ENCODE measurements at regions not wholly inside any gene's neighbourhood (a gene's known extent, or its start where the extent isn't known, plus 50 kb on each side); places are given as distances from the start of the nearest gene placed in this dataset.

DNA sequence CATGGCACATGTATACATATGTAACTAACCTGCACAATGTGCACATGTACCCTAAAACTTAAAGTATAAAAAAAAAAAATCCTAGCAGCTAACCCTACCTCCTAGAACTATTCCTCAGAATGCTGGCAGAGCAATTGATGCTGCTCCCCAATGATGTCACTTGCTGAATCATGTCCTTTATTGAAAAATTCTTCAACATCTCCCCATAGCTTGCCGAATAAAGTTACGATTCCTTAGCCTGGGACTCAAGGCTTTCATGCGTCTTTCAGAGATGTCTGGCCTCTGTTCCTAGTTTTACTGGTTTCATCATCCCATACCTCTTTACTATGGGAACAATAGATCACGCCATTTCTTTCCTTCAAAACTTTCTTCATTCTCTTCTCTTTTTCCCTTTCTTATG lies 174.7 kb upstream of the FAT1 start:
- no peak overlapping the region for H3K27ac ChIP-seq (ENCODE audit: low read depth in 1 of 2, low read length in 1 of 2)
- TF ChIP-seq, protein P1, sequence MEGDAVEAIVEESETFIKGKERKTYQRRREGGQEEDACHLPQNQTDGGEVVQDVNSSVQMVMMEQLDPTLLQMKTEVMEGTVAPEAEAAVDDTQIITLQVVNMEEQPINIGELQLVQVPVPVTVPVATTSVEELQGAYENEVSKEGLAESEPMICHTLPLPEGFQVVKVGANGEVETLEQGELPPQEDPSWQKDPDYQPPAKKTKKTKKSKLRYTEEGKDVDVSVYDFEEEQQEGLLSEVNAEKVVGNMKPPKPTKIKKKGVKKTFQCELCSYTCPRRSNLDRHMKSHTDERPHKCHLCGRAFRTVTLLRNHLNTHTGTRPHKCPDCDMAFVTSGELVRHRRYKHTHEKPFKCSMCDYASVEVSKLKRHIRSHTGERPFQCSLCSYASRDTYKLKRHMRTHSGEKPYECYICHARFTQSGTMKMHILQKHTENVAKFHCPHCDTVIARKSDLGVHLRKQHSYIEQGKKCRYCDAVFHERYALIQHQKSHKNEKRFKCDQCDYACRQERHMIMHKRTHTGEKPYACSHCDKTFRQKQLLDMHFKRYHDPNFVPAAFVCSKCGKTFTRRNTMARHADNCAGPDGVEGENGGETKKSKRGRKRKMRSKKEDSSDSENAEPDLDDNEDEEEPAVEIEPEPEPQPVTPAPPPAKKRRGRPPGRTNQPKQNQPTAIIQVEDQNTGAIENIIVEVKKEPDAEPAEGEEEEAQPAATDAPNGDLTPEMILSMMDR (IDR thresholded peaks at IDR 0.05; ENCODE audit: control extremely low read depth, extremely low read depth) = no peak
- H3K27me3 ChIP-seq (ENCODE audit: control insufficient read depth in 3 of 3, insufficient read depth in 3 of 3, low read length in 2 of 3) = no peaks in the 10 kb centered on the region
- no peak for ATAC-seq (ENCODE audit: insufficient read depth, low FRiP score)
- H3K36me3 ChIP-seq (ENCODE audit: control insufficient read depth in 4 of 4, insufficient read depth in 4 of 4, low read length in 4 of 4) = no peaks in the 10 kb centered on the region
- no peak overlapping the region for H3K9ac ChIP-seq (ENCODE audit: insufficient read depth in 1 of 2, low read length in 2 of 2)
- no peak overlapping the region for H3K4me3 ChIP-seq
- WGBS, 2 donors = 94 to 95% methylated on average over 4 of the region's 4 CpGs
- H3K4me1 ChIP-seq (ENCODE audit: control insufficient read depth in 5 of 5, insufficient read depth in 5 of 5, low read length in 5 of 5) = peaks cover 0 to 19% (median 0%) of the 10 kb centered on the region in 5 donors
- no peak for DNase-seq
- H3K9me3 ChIP-seq (ENCODE audit: control insufficient read depth in 4 of 4, insufficient read depth in 3 of 4, low read length in 3 of 4) = peaks cover 0 to 3% (median 0%) of the 10 kb centered on the region in 4 donors

DNA sequence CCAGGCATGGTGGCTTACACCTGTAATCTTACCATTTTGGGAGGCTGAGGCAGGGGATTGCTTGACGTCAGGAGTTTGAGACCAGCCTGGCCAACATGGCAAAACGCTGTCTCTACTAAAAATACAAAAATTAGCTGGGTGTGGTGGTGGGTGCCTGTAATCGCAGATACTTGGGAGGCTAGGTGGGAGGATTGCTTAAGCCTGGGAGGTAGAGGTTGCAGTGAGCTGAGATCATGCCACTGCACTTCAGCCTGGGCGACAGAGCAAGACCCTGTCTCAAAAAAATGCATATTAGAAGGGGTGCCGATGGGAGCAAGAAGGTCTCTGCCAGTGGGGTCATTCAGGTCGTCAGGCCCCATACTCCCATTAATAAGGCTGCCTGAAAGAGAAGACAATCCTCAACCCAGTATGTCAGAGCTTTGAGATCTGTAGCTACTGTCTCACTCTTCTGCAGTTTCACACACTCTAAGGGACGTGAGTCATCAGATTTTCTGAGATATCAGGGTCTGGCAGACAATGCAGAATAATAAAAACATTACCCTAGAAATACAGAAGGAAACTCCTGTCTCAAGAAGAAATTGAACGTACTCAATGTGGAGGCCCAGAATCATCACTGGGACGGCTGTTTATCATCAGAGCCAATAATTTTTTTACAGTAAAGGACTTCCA lies 176.7 kb upstream of the FAT1 start:
- H3K4me3 ChIP-seq = no peak overlapping the region
- peak; percentile 27 for ATAC-seq (ENCODE audit: insufficient read depth, low FRiP score)
- WGBS, 2 donors = 70 to 71% methylated on average over 9 of the region's 9 CpGs

DNA sequence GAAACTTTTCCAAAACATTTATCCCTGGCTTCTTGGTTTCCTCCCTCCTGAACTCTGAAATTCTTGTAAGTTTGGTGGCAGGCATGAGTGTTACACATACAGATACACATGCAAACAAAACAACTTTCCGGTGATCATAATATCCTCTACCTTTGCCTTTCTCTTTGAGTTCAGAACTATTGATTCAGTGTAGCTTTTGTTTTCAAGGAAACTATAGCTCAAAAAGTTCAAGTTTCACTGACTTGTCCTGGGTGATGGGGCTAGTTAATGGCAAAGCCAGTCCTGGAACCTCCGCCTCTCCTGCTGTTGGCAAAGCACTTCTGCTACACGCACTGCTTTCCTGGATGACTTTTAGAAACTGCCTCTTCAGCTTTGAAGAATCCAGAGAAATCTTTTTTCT lies 177.3 kb upstream of the FAT1 start:
- H3K4me3 ChIP-seq = no peak overlapping the region
- 57 to 82% methylated on average over 3 of the region's 3 CpGs for WGBS, 2 donors
- no peak overlapping the region for H3K27ac ChIP-seq (ENCODE audit: low read depth in 1 of 2, low read length in 1 of 2)
- H3K27me3 ChIP-seq (ENCODE audit: control insufficient read depth in 3 of 3, insufficient read depth in 3 of 3, low read length in 2 of 3) = no peaks in the 10 kb centered on the region
- DNase-seq = peak in 1 of 3 donors; percentile 44
- no peak for ATAC-seq (ENCODE audit: insufficient read depth, low FRiP score)
- no peaks in the 10 kb centered on the region for H3K36me3 ChIP-seq (ENCODE audit: control insufficient read depth in 4 of 4, insufficient read depth in 4 of 4, low read length in 4 of 4)
- peaks cover 0 to 19% (median 0%) of the 10 kb centered on the region in 5 donors for H3K4me1 ChIP-seq (ENCODE audit: control insufficient read depth in 5 of 5, insufficient read depth in 5 of 5, low read length in 5 of 5)
- TF ChIP-seq, protein P1 (IDR thresholded peaks at IDR 0.05; ENCODE audit: control extremely low read depth, extremely low read depth) = no peak
- no peak overlapping the region for H3K9ac ChIP-seq (ENCODE audit: insufficient read depth in 1 of 2, low read length in 2 of 2)
- no peaks in the 10 kb centered on the region for H3K9me3 ChIP-seq (ENCODE audit: control insufficient read depth in 4 of 4, insufficient read depth in 3 of 4, low read length in 3 of 4)

More for the DNA sequence above, 176.7 kb upstream of the FAT1 start:
- H3K4me1 ChIP-seq (ENCODE audit: control insufficient read depth in 5 of 5, insufficient read depth in 5 of 5, low read length in 5 of 5) = peaks cover 0 to 19% (median 0%) of the 10 kb centered on the region in 5 donors
- TF ChIP-seq, protein P1 (IDR thresholded peaks at IDR 0.05; ENCODE audit: control extremely low read depth, extremely low read depth) = no peak
- no peak overlapping the region for H3K9ac ChIP-seq (ENCODE audit: insufficient read depth in 1 of 2, low read length in 2 of 2)
- DNase-seq = no peak
- H3K36me3 ChIP-seq (ENCODE audit: control insufficient read depth in 4 of 4, insufficient read depth in 4 of 4, low read length in 4 of 4) = no peaks in the 10 kb centered on the region
- H3K27me3 ChIP-seq (ENCODE audit: control insufficient read depth in 3 of 3, insufficient read depth in 3 of 3, low read length in 2 of 3) = no peaks in the 10 kb centered on the region
- no peaks in the 10 kb centered on the region for H3K9me3 ChIP-seq (ENCODE audit: control insufficient read depth in 4 of 4, insufficient read depth in 3 of 4, low read length in 3 of 4)
- H3K27ac ChIP-seq (ENCODE audit: low read depth in 1 of 2, low read length in 1 of 2) = no peak overlapping the region

DNA sequence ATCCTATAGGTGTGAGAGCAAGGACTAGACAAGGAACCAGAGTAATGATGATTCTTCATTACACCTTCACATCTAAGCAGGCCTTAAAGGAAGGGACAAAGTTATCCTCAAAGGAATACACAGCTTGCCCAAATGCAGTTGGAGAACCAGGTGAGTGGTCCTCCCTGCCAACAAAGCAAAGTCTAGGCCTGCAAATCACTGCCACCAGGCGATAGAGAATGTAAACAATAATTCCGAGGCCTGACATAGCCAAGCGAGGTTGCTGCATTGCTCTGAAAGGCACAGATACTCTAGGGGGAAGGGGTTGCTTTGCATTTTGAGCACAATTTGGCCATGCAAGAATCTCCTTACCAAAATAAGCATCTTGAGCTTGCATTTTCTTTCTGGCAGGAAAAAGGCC lies 178.2 kb upstream of the FAT1 start:
- no peak overlapping the region for H3K9ac ChIP-seq (ENCODE audit: insufficient read depth in 1 of 2, low read length in 2 of 2)
- H3K36me3 ChIP-seq (ENCODE audit: control insufficient read depth in 4 of 4, insufficient read depth in 4 of 4, low read length in 4 of 4) = no peaks in the 10 kb centered on the region

More for the DNA sequence above, 178.2 kb upstream of the FAT1 start:
- Histone ChIP-seq H3K27me3 (ENCODE audit: control insufficient read depth in 3 of 3, insufficient read depth in 3 of 3, low read length in 2 of 3) (no peaks in the 10 kb centered on the region), H3K27ac (ENCODE audit: low read depth in 1 of 2, low read length in 1 of 2) (no peak overlapping the region), H3K4me3 (no peak overlapping the region), H3K4me1 (ENCODE audit: control insufficient read depth in 5 of 5, insufficient read depth in 5 of 5, low read length in 5 of 5) (peaks cover 0 to 19% (median 0%) of the 10 kb centered on the region in 5 donors), H3K9me3 (ENCODE audit: control insufficient read depth in 4 of 4, insufficient read depth in 3 of 4, low read length in 3 of 4) (no peaks in the 10 kb centered on the region)
- WGBS, 2 donors = 46 to 87% methylated on average over 3 of the region's 3 CpGs
- TF ChIP-seq, protein P1 (IDR thresholded peaks at IDR 0.05; ENCODE audit: control extremely low read depth, extremely low read depth) = no peak
- ATAC-seq (ENCODE audit: insufficient read depth, low FRiP score) = no peak
- no peak for DNase-seq
